ENCODE measurements at regions not wholly inside any gene's neighbourhood (a gene's known extent, or its start where the extent isn't known, plus 50 kb on each side); places are given as distances from the start of the nearest gene placed in this dataset.

GRCh38 chr1:232557096-232557495 lies 72.8 kb downstream of the SIPA1L2 start (continued):
- TF ChIP-seq IRF9 (tag; IDR thresholded peaks at IDR 0.05) (no peak), RREB1 (CRISPR knock-in tag; IDR thresholded peaks at IDR 0.05) (no peak), PCBP1 (IDR thresholded peaks at IDR 0.05; ENCODE audit: low read depth, low read length, poor library complexity, severe bottlenecking) (no peak), ZNF217 (CRISPR knock-in tag; IDR thresholded peaks at IDR 0.05) (no peak), ZNF280B (CRISPR knock-in tag; IDR thresholded peaks at IDR 0.05) (no peak), BACH1 (tag; IDR thresholded peaks at IDR 0.05) (no peak), EP300 (IDR thresholded peaks at IDR 0.05; ENCODE audit: low read length) (no peak)

All from K562 (cell line).